GM12878 (cell line): ENCODE measurements at regions not wholly inside any gene's neighbourhood (a gene's known extent, or its start where the extent isn't known, plus 50 kb on each side); places are given as distances from the start of the nearest gene placed in this dataset.

ENCODE experiments used
- ATAC-seq: fragments of 200-7000 bp; cut with Tn5 transposase; 3 replicates; pipeline ENCODE4 v1.9.1; 2020; ENCODE audit warnings: mild to moderate bottlenecking, moderate library complexity
- BruUV-seq: library from RNA; stranded (reverse); fragments of 400-500 nt; replicated peaks from 2 replicates; lab custom pipeline; 2021; lab: Mats Ljungman, UMichigan
- CTCF ChIA-PET: fragments of 300-600 bp; sonication (Branson Sonifier 250); formaldehyde crosslinking; extraction: SDS; loops from one replicate; lab custom pipeline; 2021; ENCODE audit warnings: inconsistent platforms; lab: Yijun Ruan, JAX
- POLR2A ChIA-PET: fragments of 350-600 bp; formaldehyde crosslinking; extraction: SDS; loops from one replicate; lab custom pipeline; 2021; ENCODE audit warnings: inconsistent platforms; lab: Charles Lee
- RAD21 ChIA-PET: fragments of 300-600 bp; sonication (Branson Sonifier 250); formaldehyde crosslinking; loops from one replicate; lab custom pipeline; 2023; ENCODE audit warnings: antibody characterized with exemption; ENCODE audit not compliant: unreplicated experiment; lab: Charles Lee
- SMC1A ChIA-PET: fragments of 300-600 bp; sonication (Branson Sonifier 250); formaldehyde crosslinking; loops from one replicate; lab custom pipeline; 2023; ENCODE audit not compliant: unreplicated experiment, uncharacterized antibody; lab: Charles Lee
- DNase-seq: peaks from one replicate; pipeline ENCODE4 v3.0.0-alpha.2; 2011; ENCODE audit warnings: low read depth, low spot score
- FAIRE-seq: peaks from 3 replicates; lab custom pipeline; 2011; peaks lifted over from hg19 to GRCh38; lab: Jason Lieb, UNC
- H2AFZ ChIP-seq: 2 replicates; pipeline ENCODE4 v1.6.0; 2011; ENCODE audit warnings: low read depth, low read length, control low read depth; ENCODE audit not compliant: control insufficient read depth
- H3K27ac ChIP-seq: 2 replicates; pipeline ENCODE4 v1.5.1; 2011; ENCODE audit warnings: control low read depth; ENCODE audit not compliant: control insufficient read depth, insufficient read depth
- H3K27me3 ChIP-seq, 2 experiments: replicated peaks in 1 of 2; 2 replicates each; pipeline versions ENCODE4 v1.6.0 to v1.6.1; 2011; ENCODE audit warnings: low read length in 1 of 2; ENCODE audit not compliant: control insufficient read depth in 2 of 2, insufficient read depth in 2 of 2
- H3K36me3 ChIP-seq, 2 experiments: 2 replicates each; pipeline ENCODE4 v1.5.1; 2011; ENCODE audit warnings: low read length in 1 of 2; ENCODE audit not compliant: control insufficient read depth in 2 of 2, insufficient read depth in 2 of 2
- H3K4me1 ChIP-seq: 2 replicates; pipeline ENCODE4 v1.6.1; 2011; ENCODE audit warnings: mild to moderate bottlenecking, low read length, moderate library complexity, mixed read lengths; ENCODE audit not compliant: control insufficient read depth, insufficient read depth
- H3K4me2 ChIP-seq: 2 replicates; pipeline ENCODE4 v1.6.0; 2011; ENCODE audit warnings: control low read depth; ENCODE audit not compliant: control insufficient read depth, insufficient read depth
- H3K4me3 ChIP-seq: fragments of 200-600 bp; sonication (generic); 2 replicates; pipeline ENCODE4 v1.5.1; 2016
- H3K79me2 ChIP-seq: 2 replicates; pipeline ENCODE4 v1.6.0; 2011; ENCODE audit warnings: low read length; ENCODE audit not compliant: control insufficient read depth, insufficient read depth
- H3K9ac ChIP-seq: 2 replicates; pipeline ENCODE4 v1.8.0; 2011; ENCODE audit warnings: low read length, control low read depth, mixed read lengths; ENCODE audit not compliant: control insufficient read depth, insufficient read depth
- H3K9me3 ChIP-seq: replicated peaks from 3 replicates; pipeline ENCODE4 v1.5.1; 2011; ENCODE audit warnings: mild to moderate bottlenecking, low read length; ENCODE audit not compliant: control insufficient read depth, insufficient read depth
- H4K20me1 ChIP-seq: 2 replicates; pipeline ENCODE4 v1.6.0; 2011; ENCODE audit not compliant: control insufficient read depth, insufficient read depth
- BCLAF1 ChIP-seq: fragments of 450-650 bp; IDR thresholded peaks from 2 replicates; pipeline ENCODE4 v1.6.1; 2017; ENCODE audit warnings: antibody characterized with exemption, mild to moderate bottlenecking, moderate library complexity
- BHLHE40 ChIP-seq, 2 experiments: fragments of 450-650 bp in 1 of 2; IDR thresholded peaks; 2 replicates each; pipeline ENCODE4 v1.6.1; 2011 to 2017; ENCODE audit warnings: low read depth in 2 of 2, borderline replicate concordance in 1 of 2, improper control_type of control experiment in 1 of 2, low read length in 1 of 2, mild to moderate bottlenecking in 1 of 2
- CBX3 ChIP-seq: fragments of 200-600 bp; sonication (generic); IDR thresholded peaks from 2 replicates; pipeline ENCODE4 v1.6.1; 2016; ENCODE audit warnings: low read depth, borderline replicate concordance
- GATAD2B ChIP-seq: fragments of 450-650 bp; conservative IDR thresholded peaks from 2 replicates; pipeline ENCODE4 v1.6.1; 2017; ENCODE audit warnings: low read depth, mild to moderate bottlenecking, moderate library complexity
- MTA3 ChIP-seq: IDR thresholded peaks from 2 replicates; pipeline ENCODE4 v1.6.1; 2012; ENCODE audit warnings: low read length, inconsistent platforms, borderline replicate concordance
- PAX5 ChIP-seq: IDR thresholded peaks from 2 replicates; pipeline ENCODE4 v1.6.1; 2011; ENCODE audit warnings: low read depth, low read length, borderline replicate concordance
- RBBP5 ChIP-seq: fragments of 200-600 bp; sonication (generic); conservative IDR thresholded peaks from 2 replicates; pipeline ENCODE4 v1.6.1; 2016
- TAF1 ChIP-seq: IDR thresholded peaks from 2 replicates; pipeline ENCODE4 v1.6.1; 2011; ENCODE audit warnings: mild to moderate bottlenecking, low read depth, low read length, borderline replicate concordance
- ZNF217 ChIP-seq: fragments of 450-650 bp; IDR thresholded peaks from 2 replicates; pipeline ENCODE4 v1.6.1; 2017; ENCODE audit warnings: antibody characterized with exemption, mild to moderate bottlenecking
- ZNF592 ChIP-seq: fragments of 450-650 bp; IDR thresholded peaks from 2 replicates; pipeline ENCODE4 v1.6.1; 2017; ENCODE audit warnings: mild to moderate bottlenecking, moderate library complexity
- WGBS: methylation state at CpG from one replicate; pipeline ENCODE4 v1.1.6; 2016; ENCODE audit warnings: low lambda C conversion rate; ENCODE audit not compliant: insufficient replicate concordance, insufficient coverage; ENCODE audit errors: missing lambda C conversion rate; 5-methylcytosine and 5-hydroxymethylcytosine counted together
- in situ Hi-C: fragments of 300-500 bp; cut with MboI; formaldehyde crosslinking; loops from 9 replicates; pipeline ENCODE4 v1.14.3; 2018; ENCODE audit warnings: mixed read lengths
- intact Hi-C: fragments of 100-400 bp; cut with micrococcal nuclease; formaldehyde crosslinking; loops from one replicate; pipeline ENCODE4 v1.14.2; 2022; ENCODE audit not compliant: unreplicated experiment
- TF ChIP-seq, protein P1 (sequence below): fragments of 450-650 bp; IDR thresholded peaks from 2 replicates; pipeline ENCODE4 v1.6.1; 2016; ENCODE audit warnings: mild to moderate bottlenecking

GRCh38 chr3:127087441-127087840 is 104.5 kb downstream of the PLXNA1 start:
- no TSS peak for BruUV-seq
- Histone ChIP-seq H3K4me1 (no peaks in the 10 kb centered on the region), H3K4me2 (no peak overlapping the region), H3K27me3 (peaks cover 0 to 2% of the 10 kb centered on the region in 2 experiments; a peak in 2 of 4 replicates), H4K20me1 (no peaks in the 10 kb centered on the region), H2AFZ (no peak overlapping the region), H3K79me2 (no peaks in the 10 kb centered on the region), H3K4me3 (no peak overlapping the region), H3K9ac (no peak overlapping the region), H3K27ac (no peak overlapping the region), H3K9me3 (no peaks in the 10 kb centered on the region), H3K36me3 (no peaks in the 10 kb centered on the region)
- ChIA-PET POLR2A (no interaction called here), SMC1A (no interaction called here), CTCF (no interaction called here), RAD21 (no interaction called here)
- 72% methylated on average over 8 of the region's 9 CpGs for WGBS
- FAIRE-seq: no peak
- intact Hi-C loops: no loop called here
- ATAC-seq: no peak
- TF ChIP-seq TAF1: no peak
- no peak for TF ChIP-seq ZNF592
- TF ChIP-seq CBX3: no peak
- no peak for TF ChIP-seq GATAD2B
- no peak for TF ChIP-seq RBBP5
- no peak for TF ChIP-seq MTA3
- no peak for TF ChIP-seq BHLHE40 (IDR thresholded peaks at IDR 0.05; ENCODE audit: borderline replicate concordance in 1 of 2, low read depth in 2 of 2, low read length in 1 of 2)
- TF ChIP-seq ZNF217: no peak
- no peak for TF ChIP-seq BCLAF1
- TF ChIP-seq, protein P1, sequence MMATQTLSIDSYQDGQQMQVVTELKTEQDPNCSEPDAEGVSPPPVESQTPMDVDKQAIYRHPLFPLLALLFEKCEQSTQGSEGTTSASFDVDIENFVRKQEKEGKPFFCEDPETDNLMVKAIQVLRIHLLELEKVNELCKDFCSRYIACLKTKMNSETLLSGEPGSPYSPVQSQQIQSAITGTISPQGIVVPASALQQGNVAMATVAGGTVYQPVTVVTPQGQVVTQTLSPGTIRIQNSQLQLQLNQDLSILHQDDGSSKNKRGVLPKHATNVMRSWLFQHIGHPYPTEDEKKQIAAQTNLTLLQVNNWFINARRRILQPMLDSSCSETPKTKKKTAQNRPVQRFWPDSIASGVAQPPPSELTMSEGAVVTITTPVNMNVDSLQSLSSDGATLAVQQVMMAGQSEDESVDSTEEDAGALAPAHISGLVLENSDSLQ: no peak
- TF ChIP-seq PAX5: no peak
- no peak for DNase-seq
- in situ Hi-C loops: no loop called here
